NCI-H69 (cell line): ENCODE measurements at regions not wholly inside any gene's neighbourhood (a gene's known extent, or its start where the extent isn't known, plus 50 kb on each side); places are given as distances from the start of the nearest gene placed in this dataset.

ENCODE experiments used
- DNase-seq: peaks from one replicate; lab custom pipeline; 2025; lab: John Stamatoyannopoulos, UW

DNA sequence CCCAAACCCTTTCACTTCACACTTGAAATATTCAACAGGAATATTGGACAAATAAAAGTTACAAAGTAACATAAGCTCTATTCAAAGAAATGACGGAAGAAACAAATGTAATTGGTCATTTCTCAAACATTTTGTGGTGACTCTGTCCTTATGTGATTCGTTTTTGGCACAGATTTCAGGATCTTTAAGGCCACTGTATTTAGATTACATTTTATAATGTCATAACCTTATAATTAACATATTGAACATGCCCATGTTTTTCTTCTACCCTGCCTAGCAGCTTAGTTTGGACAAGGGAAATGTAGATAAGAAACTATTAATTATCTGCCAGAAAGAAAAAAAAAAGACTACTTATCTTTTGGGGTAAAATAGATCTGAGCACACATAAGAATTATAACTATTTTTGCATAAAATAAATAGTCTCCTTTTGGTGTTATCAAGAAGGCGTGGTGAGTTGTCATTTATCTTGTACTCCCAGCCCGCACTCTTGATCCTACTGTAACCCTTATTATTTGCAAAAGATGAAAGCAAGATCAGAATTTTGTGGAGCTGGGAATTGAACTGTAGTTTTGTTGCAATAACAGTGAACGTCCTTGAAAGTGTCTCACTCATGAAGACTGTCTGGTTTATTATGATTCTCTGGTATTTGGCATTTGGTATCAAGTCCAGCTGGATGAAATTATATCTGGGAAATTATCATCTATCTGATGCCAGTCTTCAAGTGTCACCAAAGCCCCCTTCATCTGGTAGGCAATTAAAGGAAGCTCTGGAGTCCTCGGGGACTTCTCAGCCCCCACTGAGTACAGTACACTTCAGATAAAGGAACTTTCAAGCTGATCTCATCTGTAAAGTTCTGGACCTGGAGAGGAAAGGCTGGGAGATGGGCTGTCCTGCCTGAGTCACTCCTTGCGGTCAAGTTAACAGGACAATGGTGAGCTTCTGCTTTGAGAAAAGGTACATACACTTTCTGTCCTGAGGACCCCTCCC, 175.7 kb upstream of the INHBA start:
- DNase-seq: no peak

DNA sequence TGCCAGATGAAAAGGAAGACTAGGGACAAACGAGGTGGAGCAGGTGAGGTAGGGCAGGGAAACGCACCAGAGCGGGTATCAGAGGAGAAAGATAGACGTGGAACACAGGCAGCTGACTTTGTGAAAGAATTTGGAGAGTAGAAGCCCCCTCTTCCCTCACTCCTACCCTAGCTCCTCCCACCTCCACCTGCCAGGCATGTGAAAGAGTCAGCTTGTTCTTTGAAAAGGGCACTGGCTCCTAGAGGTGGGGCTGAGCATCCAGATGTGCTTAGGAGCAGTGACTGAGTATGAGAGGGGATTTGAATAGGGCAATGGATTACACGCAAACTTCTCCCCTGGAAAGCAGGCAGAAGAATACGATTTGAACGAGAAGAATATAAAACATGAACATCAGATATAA, 174.2 kb upstream of the INHBA start:
- no peak for DNase-seq

DNA sequence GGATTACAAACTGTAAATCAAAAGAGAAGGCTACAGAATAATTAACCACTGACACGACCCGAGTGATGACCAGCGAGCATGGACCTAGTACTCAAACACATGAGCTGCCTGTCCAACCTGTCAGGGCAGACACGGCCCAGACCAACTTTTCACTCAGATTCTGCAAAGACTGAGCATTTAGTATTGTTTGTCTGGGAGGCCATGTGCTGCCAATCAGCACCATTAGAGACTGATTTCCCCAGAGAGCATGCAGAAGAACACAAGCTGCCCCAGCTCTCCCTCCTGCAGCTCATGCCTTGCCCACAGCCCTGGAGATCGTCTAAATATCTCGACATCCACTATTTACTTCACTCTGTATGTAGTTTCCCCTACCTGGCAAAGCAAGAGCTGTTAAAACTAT, 172.6 kb upstream of the INHBA start:
- DNase-seq: no peak

DNA sequence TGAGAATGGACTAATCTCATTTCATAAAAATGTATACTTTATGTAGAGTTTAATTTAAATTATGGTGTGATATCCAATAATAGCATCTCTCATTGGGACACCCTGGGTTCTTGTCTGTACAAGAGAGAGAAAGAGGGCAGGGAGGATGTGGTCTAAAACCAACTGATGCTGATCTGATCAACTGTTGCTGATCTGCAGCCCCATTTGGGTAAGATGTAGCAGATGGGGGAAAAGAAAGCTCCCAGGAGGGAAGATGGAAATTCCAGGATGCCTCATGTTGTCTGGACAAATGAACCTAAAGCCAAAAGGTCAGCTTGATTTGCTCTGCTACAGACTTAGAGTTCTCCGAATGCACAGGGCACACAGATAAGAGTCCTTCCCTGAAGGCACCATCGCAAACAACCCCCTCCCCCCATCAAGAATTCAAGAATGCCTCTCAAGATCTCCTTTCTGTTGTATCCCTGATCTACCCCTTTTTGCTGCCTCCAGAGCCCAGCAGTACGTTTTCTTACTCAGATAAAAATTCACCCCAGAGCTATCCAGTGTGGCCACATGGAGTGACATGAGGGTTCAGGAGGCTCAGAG, 171.4 kb upstream of the INHBA start:
- DNase-seq: no peak

DNA sequence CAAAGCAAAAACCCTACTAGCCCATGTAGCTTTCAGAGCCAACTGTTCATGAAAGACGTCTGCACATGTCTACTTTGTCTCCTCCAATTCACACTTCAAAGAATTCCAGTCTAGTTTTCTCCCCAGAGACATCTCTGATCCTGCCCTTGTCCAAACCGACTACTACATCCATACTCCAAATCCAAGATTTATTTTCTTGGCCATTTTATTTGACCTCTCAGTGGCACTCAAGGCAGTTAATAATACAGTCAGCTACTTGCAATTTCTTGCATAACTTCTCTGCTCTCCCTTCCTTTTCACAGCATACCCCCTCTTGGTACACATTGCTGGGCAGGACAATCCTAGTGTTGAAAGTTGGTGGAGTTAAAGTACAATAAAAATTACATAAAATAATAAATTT, 170.9 kb upstream of the INHBA start:
- no peak for DNase-seq

DNA sequence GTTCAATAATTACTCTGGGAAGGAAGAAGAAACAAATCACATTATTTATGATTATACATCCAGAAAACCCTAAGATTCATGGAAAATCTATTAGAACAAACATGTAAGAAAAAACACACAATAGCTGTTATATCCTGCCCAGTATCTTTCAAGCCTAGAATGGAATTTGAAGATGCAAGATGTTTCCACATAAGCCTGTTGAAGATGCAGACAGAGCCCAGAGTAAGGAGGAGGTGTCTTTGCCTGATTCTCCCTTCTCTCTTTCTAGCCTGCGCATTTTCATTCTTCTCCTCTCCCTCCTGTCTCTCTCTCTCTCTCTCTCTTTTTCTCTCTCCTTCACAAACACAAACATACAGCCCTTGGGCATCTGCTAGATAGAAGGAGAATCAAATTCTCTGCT, 170.1 kb upstream of the INHBA start:
- no peak for DNase-seq

DNA sequence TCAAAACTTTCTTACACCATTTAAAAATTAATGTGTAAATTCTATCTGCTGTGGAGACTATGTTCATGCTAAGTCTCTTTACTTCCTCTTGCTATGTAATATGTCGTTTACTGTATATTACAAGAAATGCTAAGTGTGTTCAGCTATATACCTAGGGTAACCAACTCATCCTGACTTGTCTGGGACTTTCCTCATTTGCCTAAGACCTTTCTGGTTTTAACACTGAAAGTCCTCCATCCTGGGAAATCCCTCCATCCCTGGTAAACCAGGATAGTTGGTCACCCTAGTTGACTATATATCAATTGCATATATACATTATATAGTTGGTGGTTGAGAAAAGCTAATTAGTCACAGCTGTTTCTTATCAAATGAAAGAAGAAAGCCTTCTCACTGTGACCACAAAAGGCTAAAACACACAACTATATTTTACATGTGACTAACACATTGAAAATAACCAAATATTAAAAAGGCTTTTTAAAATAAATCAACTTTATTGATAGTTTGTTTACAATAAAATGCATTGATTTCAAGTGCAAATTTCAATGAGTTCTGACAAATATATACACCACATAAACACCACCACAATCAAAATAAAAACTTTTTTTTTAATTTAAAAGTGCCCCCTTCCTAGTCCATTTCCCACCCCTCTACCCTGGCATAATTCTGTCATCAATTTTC, 167.7 kb upstream of the INHBA start:
- no peak for DNase-seq

DNA sequence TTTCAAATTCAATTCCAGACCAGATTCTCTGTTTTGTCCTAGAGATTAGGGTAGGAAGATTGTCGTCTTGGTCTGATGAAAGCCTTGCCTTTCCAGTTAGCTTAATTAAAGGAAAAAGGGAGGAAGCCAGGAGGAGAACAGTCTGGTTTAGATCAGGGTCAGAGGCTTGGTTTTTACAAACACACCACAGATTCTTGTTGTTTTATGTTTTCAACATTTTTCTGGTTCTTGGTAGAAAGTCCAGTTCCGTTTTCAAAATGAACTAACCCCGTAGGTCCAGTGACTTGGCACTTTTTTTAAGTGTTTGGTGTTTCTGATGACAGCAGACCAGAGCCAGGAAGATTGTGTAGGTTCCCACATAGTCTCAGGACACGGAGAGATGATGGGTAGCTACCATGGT, 167.1 kb upstream of the INHBA start:
- DNase-seq: no peak

DNA sequence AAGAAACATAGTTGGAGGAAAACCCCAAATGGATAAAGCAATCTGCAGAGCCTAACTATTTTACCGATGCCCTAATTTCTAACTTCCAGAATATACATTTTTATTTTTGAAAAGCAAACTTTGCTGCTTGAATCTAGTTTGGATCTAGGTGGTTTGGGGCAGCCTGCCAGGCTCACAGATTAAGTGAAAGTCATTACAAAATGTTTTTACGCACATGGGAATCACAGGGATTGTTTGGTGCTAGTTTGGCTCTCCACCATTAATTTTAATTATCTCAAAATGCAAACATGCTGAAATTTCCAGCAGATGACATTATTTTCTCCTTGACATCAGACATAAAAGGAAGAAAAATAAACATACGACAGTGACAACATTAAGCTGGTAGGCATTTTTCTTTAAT, 166.7 kb upstream of the INHBA start:
- DNase-seq: no peak

DNA sequence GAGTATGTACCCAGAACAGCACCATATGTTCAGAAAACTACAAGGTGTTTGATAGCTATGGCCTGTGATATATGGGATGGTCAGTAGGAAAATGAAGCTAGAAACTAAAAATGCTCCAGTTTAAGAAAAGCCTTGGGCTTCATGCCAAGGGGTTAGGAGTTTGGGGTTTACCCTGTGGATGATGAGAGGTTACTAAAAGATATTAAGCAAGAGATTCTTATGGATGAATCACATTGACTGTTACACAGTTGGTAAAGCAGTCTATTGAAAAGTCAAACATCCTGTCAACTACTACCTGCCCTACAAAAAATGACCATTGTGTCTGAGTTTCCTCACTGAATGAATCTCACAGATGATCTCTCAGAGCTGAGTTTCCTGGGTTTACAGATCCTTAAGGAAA, 166.2 kb upstream of the INHBA start:
- DNase-seq: no peak

DNA sequence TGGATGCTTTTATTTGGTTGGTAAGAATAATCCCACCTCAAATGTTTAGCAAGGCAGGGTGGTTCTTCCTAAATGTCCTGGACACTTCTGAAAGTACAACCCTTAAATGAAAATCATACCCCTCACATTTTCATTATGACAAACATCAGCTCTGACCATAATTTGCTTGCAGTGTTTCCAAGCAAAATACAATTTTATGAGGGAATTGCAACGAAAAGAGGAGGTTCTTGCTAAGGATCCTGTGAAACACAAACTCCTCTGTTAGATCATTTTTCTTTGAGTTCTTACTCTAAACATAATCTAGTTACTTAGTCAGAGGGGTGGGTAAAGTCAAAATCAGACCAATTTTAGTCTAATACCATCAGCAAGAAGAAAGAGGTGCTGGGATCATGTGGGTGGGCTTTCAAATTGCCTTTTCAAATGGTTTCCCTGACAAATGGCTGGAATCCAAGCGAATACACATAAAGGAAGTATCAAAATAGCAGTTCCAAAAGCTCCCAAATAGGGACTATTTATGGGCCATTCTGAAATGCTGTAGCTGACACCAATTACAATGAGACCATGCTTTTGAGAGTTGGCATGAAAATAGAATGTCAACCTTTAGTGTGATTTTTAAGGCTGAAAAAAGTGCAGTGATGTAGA, 164.9 kb upstream of the INHBA start:
- no peak for DNase-seq

DNA sequence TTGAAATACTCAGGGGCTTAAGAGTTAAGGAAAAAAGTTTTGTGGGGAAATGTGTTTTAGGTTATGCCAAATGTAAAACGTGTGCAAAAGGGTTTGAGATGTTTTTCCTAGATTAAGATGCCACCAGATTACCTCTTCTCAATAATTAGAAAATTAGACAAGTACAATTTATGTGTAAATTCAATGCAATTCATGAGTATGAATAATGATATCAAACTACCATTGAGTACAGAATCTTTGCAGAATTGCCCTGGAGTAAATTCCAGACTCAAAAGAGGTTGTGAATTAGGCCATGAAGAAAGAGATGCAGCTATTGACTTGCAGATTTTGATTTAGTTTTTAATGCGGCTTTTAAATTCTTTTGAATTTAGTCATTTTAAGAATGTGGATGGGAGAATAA, 159.4 kb upstream of the INHBA start:
- DNase-seq: no peak

DNA sequence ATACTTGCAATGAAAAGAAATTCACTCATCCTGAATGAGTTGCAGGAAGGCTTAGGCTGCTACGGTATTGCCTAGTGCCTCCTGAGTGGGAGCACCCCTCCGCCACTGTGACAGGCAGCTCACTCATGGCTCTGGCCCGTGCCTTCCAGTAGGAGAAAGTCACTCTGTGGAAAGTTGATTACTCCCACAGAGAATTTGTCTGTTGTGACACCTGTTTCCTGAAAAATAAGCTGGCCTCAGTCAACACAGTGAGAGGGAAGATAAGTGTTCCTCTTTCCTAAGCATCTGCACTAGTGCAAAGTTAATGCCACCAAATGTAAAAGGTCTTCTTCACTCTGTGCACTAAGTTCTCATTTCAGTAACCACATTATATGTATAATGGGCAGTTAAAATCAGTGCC, 158.8 kb upstream of the INHBA start:
- no peak for DNase-seq

DNA sequence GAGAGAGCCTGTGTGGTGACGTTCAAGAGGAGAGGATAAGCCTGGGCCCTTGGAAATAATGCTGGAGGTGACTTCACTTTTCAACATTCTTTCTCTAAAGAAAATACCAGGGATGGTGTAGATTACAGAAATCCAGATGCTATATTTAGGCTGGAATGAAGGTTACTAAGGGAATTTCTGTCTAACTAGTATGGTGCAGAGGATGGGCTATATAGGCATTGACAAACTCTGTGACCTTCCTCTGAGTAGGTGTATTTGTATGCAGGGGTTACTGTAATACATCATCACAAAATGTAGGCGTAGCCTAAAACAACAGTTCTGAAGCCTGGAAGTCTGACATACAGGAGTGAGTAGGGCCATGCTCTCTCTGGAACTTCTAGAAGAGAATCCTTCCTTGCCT, 155.3 kb upstream of the INHBA start:
- no peak for DNase-seq

DNA sequence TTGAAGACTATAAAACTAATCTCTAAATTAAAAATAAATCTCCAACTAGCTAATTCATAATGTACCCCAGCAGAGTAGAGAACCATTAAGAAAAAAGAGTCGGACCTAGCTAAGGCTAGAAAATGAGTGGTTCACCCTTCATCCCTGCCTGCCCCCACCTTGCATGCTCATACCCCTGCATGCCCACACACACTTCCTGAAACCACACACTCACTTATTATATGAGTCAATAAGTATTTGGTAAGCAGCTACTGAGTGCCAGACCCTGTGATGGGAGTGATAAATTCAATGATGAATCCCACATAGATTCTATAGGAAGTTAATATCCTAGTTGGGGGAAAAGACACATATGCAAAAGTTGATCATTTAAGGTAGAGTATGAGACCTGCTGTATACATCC, 152.9 kb upstream of the INHBA start:
- DNase-seq: no peak

DNA sequence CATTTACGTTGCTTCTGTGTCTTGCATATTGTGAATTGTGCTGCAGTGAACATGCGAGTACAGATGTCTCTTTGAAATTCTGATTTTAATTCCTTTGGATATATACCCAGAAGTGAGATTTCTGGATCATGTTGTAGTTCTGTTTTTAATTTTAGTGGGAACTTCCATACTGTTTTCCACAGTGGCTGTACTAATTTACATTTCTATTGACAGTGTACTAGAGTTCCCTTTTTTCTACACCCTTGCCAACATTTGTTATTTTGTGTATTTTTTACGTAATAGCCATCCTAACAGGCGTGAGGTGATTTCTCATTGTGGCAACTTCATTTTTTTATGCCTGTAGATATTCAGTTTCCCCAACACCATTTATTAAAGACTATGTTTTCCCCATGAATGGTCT, 144.7 kb upstream of the INHBA start:
- no peak for DNase-seq

DNA sequence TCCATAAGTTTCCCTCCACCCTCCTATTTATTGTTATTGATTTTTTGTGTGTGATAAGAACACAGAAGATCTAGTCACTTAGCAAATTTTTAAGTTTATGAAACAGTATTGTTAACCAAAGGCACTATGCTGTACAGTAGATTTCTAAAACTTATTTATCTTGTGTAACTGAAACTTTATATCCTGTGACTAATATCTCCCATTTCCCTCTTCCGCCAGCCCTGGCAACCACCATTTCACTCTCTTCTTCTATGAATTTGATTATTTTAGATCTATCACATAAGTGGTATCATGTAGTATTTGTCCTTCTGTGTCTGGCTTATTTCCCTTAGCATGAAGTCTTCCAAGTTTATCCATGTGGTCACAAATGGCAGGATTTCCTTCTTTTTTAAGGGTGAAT, 144.3 kb upstream of the INHBA start:
- no peak for DNase-seq

DNA sequence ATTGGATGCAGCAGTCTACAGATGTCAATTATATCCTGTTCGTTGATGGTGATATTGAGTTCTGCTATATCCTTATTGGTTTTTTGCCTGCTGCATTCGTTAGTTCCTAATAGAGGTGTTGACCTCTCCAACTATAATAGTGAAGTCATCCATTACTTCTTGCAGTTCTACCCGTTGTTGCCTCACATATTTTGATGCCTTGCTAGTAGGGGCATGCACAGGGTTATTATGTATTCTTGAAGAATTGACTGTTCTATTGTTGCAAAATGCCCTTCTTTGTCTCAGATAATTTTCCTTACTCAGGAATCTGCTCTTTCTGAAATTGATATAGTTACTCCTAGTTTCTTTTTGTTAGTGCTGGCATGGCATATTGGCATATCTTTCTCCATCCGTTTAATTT, 140.1 kb upstream of the INHBA start:
- no peak for DNase-seq

DNA sequence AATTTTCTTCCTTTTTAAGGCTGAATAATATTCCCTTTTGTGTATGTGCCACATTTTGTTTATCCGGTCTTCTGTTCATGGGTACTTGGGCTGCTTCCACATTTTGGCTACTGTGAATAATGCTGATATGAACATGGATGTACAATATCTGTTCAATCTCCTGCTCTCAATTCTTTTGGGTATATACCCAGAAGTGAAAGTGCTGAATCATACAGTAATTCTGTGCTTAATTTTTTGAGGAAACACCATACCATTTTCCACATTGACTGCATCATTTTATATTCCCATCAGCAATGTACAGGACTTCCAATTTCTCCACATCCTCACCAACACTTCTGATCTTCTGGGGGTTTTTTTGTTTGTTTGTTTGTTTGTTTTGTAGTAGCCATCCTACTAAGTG, 135.0 kb upstream of the INHBA start:
- DNase-seq: no peak

DNA sequence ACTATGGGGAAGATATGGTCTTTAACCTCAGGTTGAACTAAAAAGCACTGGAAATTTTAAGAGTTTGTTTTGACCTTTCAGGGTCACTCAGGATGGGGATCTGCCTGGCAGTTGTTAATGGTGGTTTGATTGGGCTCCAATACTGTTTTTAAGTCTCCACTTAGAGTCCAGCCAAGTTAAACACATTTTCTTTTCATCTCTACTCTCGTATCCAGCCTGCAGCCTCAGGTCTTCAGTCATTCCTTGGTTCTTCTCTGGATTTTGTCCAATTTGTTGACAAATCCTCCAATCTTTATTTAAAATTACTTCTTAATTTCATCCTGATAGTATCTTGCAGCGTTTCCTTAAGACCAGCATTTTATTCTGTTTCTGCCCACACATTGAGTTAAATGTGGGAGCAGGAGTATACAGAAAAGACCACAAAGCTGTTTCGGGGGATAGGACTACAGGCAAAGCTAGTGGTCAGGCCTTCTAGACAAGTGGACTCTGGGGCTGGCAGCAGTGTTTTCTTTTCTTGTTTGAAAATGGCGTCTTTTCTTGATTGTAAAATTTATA, 133.2 kb upstream of the INHBA start:
- no peak for DNase-seq

DNA sequence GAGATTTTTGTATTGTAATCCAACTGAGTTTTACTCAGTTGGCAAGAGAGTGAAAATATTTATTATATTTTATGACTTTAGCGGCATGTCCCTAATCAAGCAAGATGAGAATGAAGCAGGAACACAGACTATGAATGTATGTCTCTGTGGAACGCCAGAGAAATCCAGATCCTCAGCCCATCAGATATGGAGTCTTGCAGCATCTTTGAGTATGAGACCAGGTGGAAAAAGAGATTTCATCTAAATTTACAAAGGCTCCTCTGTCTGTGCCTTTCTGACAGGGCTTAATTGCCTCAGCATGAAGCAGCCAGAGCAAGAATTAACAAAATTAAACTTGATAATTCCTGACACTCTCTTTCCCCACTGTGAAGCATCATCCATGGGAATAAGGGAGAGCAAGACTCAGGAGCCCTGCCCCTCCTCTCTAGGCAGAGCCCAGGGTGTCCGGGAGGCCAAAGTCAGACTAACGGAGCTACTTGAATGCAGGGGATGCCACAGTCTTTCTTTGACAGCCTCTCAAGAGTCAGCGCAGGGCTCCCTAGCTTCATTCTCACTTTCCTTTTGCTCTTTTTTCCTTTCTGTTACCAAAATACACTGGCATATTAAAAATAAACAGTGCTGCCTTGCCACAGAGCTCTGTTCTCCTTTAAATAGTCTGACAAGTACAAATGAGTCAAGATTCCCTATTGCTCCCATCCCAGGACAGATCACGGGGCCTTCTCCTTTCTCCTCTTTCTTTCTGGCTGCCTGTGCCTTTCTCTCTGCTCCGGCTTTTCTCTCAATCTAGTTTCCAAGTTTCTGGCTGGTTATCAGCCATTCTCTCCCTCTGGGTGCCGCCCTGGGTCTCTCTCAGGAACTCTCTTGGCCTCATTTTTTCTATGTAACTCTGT, 132.2 kb upstream of the INHBA start:
- no peak for DNase-seq
